ENCODE measurements at regions not wholly inside any gene's neighbourhood (a gene's known extent, or its start where the extent isn't known, plus 50 kb on each side); places are given as distances from the start of the nearest gene placed in this dataset.
A peak's percentile ranks its signal among the peaks of the same experiment; 100 is the strongest.

DNA sequence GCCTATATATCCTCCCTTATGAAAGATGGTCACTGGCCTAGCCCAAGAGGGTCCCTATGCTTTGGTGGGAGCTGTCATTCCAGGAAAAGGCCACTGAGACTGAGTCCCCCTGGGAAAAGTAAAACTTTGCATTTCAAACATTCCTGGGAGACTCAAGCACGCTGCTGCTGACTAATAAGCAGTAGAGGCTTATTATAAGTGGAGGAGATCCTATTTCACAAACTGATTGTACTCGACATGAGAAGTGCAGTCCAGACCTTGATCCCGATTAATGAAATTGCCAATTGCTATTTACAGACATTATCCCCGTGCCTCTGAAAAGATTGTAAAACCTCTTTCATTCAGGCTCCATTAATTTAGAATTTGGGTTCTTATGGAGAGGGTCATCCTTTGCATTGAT lies 96.6 kb downstream of the EMP1 start:
- Histone ChIP-seq H3K18ac (ENCODE audit: low read depth, low read length) (no peak overlapping the region), H3K9me1 (ENCODE audit: insufficient read depth, low read length) (no peaks in the 10 kb centered on the region), H3K4me3 (ENCODE audit: insufficient read depth, low read depth, low read length) (no peak overlapping the region), H3K79me1 (ENCODE audit: low read depth in 1 of 2, low read length in 2 of 2) (no peaks in the 10 kb centered on the region), H3K9ac (ENCODE audit: low read depth, low read length) (no peak overlapping the region), H4K91ac (ENCODE audit: insufficient read depth, low read depth, low read length) (no peak overlapping the region), H4K20me1 (ENCODE audit: insufficient read depth, low read length) (no peaks in the 10 kb centered on the region), H4K5ac (ENCODE audit: low read depth, low read length) (no peak overlapping the region), H3K4me1 (ENCODE audit: control insufficient read depth, insufficient read depth, low read length) (no peaks in the 10 kb centered on the region), H3K56ac (ENCODE audit: extremely low read depth, insufficient read depth, low read length) (no peak overlapping the region), H2AK5ac (ENCODE audit: low read depth, low read length) (no peak overlapping the region), H3K27me3 (ENCODE audit: control insufficient read depth, insufficient read depth, low read length) (peaks cover 8% of the 10 kb centered on the region), H2BK20ac (ENCODE audit: low read depth, low read length) (no peak overlapping the region), H3K36me3 (ENCODE audit: control insufficient read depth, insufficient read depth, low read length) (no peaks in the 10 kb centered on the region), H3K27ac (ENCODE audit: insufficient read depth, low read length) (no peak overlapping the region), H3K14ac (replicated peaks; ENCODE audit: low read depth, low read length) (no peak overlapping the region), H2AK9ac (replicated peaks; ENCODE audit: low read depth, low read length, poor library complexity) (no peak overlapping the region), H2BK5ac (ENCODE audit: low read depth, low read length, poor library complexity, severe bottlenecking) (no peak overlapping the region), H3K9me3 (ENCODE audit: control insufficient read depth, insufficient read depth, low read length) (no peaks in the 10 kb centered on the region), H4K8ac (ENCODE audit: low read depth in 2 of 2, low read length in 2 of 2) (no peak overlapping the region), H3K23ac (ENCODE audit: low read depth, low read length) (no peak overlapping the region), H2BK120ac (ENCODE audit: low read depth, low read length) (no peak overlapping the region), H2BK15ac (ENCODE audit: low read depth, low read length) (no peak overlapping the region), H3K4ac (ENCODE audit: low read depth, low read length) (no peak overlapping the region), H3K4me2 (ENCODE audit: low read depth, low read length) (no peak overlapping the region), H2AFZ (replicated peaks; ENCODE audit: low read length, poor library complexity) (no peak overlapping the region)
- ChIA-PET CTCF (interaction anchor here (1.0 kb wide), 1 partner anchor 15 kb away, joined by 3 read pairs; no protein-coding TSS in a partner anchor), POLR2A (ENCODE audit: unreplicated experiment) (no interaction called here)
- dilution Hi-C loops (cut with HindIII; ENCODE audit: low sequenced_read_pairs, unreplicated experiment) = no loop called here
- BruUV-seq (replicated peaks) = no TSS peak
- no peak for TF ChIP-seq MAZ (IDR thresholded peaks at IDR 0.05; ENCODE audit: borderline replicate concordance, low read depth, low read length)
- TF ChIP-seq NFE2L2 (IDR thresholded peaks at IDR 0.05; ENCODE audit: low read depth, low read length) = no peak
- TF ChIP-seq BHLHE40 (IDR thresholded peaks at IDR 0.05; ENCODE audit: low read depth, low read length) = no peak
- TF ChIP-seq, protein P1, sequence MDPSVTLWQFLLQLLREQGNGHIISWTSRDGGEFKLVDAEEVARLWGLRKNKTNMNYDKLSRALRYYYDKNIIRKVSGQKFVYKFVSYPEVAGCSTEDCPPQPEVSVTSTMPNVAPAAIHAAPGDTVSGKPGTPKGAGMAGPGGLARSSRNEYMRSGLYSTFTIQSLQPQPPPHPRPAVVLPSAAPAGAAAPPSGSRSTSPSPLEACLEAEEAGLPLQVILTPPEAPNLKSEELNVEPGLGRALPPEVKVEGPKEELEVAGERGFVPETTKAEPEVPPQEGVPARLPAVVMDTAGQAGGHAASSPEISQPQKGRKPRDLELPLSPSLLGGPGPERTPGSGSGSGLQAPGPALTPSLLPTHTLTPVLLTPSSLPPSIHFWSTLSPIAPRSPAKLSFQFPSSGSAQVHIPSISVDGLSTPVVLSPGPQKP (IDR thresholded peaks at IDR 0.05; ENCODE audit: borderline replicate concordance, low read depth, low read length) = no peak
- TF ChIP-seq MAFK (IDR thresholded peaks at IDR 0.05; ENCODE audit: low read depth, low read length) = no peak
- WGBS, 2 experiments (ENCODE audit: extremely low coverage in 2 of 2, insufficient read length in 1 of 2) = no CpG with 5 or more reads among the region's 4 CpGs
- ATAC-seq (ENCODE audit: low read depth) (peak; percentile 71), DNase-seq (peak; percentile 6)
- in situ Hi-C loops (cut with MboI; ENCODE audit: low sequenced_read_pairs) = loop anchor here (25.0 kb wide), 1 partner anchor 244 kb away; no protein-coding TSS in a partner anchor
- intact Hi-C loops (cut with micrococcal nuclease) = no loop called here

Data from IMR-90 (cell line).